Stimulated activated naive CD4-positive, alpha-beta T cell (primary cell): ENCODE measurements at regions not wholly inside any gene's neighbourhood (a gene's known extent, or its start where the extent isn't known, plus 50 kb on each side); places are given as distances from the start of the nearest gene placed in this dataset.

Source experiments
- DNase-seq, 6 experiments: peaks; one replicate each; lab custom pipeline; 2025; lab: John Stamatoyannopoulos, UW

DNA sequence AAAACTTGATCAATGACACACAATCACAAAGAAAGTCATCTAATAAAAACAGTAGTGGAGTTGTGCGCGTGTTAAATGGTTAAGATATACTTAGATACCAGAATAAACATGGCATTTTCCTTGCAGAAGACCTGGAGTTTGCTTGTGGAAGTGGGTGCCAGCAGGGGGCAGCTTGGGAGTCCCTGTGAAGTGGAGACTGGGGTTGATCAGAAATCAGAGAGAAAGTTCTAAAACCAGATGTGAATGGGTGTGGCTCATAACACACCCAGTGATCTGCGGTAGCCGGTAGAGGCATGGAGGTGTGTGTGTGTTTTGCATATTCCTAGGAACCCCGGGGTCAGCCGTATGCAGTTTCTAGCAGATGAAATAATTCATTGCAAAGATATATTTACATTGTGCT, 300.1 kb upstream of the TRIB2 start:
- peak; percentile 36 to 71 (median 48) for DNase-seq

DNA sequence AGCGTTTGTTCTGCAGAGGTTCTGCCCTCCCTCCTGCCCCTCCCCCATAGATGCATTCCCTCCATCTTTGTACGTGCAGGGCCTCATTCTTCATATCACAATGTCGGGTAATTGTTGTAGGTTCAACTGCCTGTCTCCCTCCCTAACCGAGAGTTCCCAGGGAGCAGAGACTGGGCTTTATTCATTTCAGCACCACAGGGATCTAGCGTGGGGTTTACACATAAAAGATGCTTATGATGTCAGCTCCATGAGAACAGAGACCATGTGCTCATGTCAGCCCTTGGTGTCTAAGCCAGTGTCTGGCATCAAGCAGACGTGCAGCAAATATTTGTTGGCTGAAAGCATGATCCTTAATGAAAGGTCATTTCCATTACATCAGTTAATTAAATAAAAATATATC, 298.9 kb upstream of the TRIB2 start:
- DNase-seq, result no peak

DNA sequence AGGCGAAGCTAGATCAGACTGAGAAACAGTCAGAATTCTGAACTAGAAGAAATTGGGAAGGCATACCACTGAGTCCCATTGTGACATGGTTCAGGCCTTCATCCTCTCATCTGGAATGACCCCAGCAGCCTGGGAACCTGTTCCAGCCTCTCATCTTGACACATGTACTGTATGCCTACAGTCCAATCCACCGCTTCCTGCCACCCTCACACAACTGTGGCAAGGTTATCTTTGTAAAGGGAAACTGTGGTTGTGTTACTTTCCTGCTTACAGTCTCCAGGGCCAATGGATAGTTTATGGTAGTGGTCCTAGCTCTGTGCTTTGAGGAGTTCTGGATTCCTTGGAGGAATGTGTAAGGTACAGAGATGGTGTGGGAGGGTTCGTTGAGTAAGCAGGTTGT, 296.9 kb upstream of the TRIB2 start:
- DNase-seq, result no peak

DNA sequence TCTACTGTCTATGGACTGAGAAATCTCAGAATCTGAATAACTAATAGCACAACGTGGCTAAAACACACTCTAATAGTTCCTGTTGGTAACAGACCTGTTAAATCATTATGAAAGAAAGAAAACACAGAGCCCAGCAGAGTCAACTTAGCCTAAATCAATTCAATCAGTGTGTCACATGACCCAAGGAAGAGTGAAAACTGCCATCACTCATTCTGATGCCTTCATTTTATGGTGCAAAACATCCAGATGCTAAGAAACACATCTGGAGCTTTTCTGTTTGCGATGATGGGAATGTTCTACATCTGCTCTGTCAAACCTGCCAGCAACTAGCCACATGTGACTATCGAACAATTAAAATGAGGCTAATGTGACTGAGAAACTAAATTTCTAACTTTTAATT, 295.7 kb upstream of the TRIB2 start:
- no peak for DNase-seq

DNA sequence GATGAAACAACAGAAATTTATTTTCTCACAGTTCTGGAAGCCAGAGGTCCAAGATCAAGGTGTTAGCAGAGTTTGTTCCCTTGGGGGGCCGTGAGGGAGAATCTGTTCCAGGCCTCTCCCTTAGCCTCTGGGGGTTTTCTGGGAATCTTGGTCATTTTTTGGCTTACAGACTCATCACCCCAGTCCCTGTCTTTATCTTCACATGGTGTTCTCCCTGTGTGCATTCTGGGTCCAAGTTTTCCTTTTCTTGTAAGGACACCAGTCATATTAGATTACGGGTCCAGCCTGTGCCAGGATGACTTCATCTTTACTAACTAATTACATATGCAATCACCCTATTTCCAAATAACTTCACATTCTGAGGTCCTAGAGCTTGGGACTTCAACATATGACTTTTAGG, 292.5 kb upstream of the TRIB2 start:
- no peak for DNase-seq

DNA sequence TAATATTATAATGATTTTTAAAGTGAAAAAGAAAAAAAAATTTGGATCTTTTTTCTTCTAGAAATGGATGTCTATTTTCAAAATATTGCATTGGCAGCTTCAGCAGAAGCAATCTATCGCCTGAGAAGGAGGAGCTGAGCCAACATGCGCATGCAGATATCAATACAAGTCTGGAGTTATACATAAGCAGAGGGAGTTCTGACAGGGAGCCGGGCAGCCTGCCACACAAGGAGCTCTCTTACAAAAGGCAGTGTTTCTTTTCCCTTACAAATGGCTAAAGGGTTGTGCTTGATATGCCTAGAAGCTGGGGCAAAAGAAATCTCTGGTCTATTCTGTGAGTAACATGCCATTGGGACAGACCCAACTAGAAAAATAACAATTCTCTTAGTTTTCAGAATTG, 291.9 kb upstream of the TRIB2 start:
- DNase-seq, result no peak

DNA sequence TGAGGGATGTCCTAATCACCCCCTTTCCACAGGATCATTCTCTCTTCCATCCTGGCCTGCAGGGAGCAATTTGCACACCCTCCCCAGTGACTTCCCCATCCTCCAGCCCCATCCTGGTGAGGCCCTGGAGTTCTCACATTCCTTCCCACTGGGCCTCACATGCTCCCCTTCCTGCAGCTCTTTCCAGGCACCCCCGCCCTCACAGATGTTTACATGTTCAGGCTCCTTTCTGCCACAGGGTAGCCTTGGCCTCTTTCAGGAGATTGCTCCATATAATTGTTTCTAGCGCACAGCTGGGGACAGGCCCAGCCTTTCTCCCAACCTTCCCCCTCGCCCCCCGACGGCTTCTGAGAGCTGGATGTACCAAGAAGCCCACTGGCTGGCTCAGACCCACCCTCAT, 288.4 kb upstream of the TRIB2 start:
- no peak for DNase-seq

DNA sequence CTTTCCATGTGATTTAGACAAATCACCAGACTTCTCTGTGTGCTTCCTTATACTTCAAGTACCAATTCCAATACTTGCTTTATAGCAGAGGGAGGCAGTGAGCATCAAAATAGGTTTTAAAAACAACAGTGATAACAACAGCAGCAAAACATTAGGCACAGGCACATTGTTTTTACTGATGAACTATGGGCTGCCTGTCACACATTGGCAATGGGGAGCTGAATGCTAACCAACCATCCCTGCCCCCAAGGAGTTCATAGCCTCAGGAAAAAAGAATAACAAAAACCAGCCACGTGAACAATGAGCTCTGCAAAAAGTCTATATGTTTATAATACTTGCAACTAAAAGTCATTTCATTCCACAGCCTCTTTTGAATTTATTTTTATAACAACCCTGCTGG, 287.9 kb upstream of the TRIB2 start:
- no peak for DNase-seq

DNA sequence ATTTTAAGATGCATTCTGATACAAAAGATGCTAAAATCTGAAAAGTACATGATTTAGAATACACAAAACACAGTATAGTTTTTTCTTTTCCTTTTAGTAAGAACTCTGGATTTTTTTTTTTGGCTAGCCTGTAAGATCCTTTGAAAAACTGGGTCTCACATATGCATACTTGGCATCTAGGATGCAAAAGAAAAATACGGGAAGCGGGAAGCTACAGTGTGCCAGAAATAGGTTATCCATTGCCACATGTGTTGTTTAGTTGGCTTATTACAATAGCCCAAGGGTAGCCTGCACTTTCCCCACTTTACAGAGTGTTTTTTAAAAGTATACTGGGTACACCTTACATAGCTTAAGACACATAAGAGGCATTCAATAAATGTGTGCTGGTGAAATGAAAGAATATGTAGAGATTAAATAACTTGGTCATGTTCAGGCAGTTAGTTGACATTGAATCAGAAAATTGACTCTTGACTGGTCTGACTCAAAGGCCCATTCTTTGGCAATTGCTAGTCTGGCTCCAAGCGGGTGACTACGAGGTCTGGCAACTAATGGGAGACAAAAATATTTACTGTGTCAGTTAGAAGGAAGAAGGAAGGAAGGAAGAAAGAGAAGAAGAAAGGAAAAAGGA, 286.8 kb upstream of the TRIB2 start:
- DNase-seq, result no peak

DNA sequence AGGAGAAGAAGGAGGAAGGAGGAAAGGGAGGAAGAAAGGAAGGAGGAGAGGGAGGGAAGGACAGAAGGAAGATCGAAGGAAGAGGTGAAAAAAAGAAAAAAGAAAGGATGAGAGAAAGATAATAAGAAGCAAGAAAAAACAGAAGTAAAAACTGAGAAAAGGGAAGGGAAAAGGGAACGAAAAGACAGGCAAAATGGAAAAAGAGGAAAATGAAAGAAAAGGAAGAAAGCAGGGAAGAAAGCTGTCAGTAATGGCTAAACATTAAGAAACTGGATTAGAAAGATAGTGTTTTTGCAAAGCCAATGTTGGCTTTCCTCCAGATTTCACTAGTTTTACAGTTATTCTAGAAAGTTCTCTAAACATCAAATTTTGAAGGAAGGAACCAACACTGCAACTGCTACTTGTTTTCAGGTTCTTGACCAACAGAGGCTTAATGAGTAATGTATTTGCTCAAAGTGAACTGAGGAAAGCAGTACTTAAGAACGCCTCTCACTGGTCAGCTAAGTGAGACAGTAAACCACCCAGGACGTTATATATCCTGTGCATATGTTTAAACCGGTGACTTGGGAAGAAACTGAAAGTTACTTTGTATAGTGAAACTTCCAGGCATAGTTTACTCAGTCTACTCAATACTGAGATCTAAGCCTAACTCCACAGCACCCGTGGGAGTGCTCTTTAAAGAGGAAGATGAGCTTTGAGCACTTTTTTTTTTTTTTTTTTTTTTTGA, 286.2 kb upstream of the TRIB2 start:
- peak in 2 of 6 experiments; percentile 8 to 18 for DNase-seq

DNA sequence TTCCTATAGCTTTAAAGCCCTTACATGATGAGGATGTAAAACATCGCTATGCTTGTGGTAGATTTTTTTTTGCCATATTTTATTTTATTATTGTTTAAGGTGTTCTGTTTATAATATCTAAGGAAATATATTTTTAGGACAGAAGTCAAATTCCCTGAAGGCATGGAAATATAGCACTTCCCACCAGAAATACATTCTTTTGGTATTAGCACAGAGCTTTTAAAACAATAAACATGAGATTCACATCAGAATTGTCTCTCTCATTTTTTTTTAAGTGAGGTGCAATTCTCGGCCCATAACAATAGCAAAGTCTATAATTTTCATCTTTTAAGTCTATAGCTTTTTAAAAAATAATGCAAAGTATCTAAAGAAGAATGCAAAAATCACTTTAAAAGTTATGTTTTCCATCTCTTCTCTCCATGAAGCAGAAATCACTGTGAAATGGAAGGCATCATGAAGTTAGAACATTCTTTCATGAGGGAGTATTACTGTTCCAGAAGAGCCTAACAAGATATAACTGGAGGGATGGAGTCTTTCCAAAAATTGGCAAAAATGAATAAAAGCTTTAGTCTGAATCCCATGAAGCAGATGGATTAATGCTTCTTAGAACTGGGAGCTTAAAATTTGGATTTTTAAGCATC, 283.6 kb upstream of the TRIB2 start:
- no peak for DNase-seq

DNA sequence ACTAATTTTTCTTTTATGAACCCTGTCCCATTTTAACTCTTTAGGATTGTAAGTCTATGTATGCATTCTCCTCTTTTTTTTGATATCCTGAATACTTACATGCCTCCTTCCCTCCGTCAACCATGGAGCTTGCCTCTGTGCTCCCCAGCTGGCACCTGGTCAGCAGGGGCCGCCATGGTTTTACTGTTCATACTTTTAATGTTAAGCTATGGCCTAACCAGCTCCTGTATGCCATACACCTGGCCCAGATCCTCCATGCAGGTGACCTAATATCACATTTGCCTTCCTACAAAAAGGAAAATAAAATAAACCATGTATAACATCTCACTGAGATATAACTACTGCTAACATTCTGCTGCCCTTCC, 283.1 kb upstream of the TRIB2 start:
- DNase-seq, result no peak

DNA sequence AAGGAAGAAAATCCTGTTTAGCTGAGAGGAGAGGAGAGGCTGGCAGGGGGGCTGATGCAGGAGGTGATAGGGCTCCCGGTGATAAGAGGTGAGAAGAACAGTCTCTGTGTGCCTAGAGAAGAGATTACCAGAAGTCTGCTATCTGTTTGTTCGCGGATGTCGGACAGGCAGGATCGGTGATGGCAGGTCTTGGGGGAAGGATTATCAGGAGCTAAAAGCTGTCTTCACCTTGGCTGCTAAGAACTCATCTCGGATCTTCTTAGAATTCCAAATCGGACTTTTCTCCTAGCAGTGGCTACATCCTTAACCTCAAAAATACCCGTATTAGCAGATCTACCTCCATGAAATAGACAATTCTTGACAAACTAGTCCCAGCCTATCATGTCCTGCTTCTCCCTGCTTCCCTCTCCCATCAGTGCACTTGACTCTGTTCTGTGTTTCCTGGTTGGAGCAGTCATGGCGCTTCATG, 282.1 kb upstream of the TRIB2 start:
- DNase-seq, result no peak

DNA sequence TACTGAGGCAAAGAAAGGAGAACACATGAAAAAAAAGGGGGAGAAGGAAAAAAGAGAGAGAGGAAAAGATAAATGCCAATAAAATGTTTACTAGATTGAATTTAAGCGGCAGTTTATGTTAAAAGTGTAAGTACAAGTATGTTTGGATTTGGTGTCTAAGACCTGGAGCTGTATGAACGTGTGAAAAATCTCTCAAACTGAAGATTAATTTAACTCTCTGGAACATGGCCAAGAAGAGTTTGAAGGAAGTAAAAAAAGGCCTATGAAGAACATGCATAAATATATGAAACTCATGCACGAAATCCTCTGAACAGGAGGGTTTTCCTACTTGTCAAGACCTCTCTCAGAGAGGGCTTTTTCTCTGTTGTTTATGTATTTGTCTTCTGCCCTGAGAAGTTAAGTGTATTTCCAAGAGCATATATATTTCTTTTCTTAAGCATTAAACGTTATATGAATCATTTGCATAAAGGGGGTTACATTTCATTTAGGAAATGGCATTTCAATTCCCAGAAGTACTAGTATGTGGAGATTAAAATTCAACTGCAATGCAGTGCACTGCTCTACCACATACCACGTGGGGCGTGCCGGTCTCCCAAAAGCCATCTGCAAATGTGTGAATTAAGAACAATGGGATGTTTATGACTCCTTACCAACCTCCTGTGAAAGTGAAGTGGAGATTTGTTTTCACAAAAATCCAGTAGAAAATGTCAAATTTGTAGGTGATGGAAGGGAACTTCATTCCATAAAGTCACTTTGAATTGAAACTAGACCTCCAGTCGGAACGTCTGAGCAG, 281.1 kb upstream of the TRIB2 start:
- DNase-seq, result peak in 1 of 6 experiments; percentile 10

DNA sequence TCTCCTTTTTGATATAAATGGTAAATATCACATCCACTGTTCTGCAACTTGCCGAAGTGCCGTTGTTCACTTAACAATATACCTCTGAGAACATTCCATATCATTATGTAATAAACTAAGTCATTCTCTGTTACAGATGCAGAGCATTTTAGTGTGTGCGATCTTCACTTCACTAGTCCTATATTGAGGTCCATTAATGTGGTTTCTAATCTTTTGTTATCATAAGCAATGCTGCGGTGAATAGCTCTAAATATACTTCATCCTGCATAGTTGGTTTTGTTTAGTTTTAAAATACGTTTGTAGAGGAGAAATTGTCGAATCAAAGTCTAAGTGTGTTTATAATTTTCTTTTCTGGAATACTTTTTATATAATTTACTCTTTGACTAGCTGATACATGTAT, 280.3 kb upstream of the TRIB2 start:
- DNase-seq, result no peak

DNA sequence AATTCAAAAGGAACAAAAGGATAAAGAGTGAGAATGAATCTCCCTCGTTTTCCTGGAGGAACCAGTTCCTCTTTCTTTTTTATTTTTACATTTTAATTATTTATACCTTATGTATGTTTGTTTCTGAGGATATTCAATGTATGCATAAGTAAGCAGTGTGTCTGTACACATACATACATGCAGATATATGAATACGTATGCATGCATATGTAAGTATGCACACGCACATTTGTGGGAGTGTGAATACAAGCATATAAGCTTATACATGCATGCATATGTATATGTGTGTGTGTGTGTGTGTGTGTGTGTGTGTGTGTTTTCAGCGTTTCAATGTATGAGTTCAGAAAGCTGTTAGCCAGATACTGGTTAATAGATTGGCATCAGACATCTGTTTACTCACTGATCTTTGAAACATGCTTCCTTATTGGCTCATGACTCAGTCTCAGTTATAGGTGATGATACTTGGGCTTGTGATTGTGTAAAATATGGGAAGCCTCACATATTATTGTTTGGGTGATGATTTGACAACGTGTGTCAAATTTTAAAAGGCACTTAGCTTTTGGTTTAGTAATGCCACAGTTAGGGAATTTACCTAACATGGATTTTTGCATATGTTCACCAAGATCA, 279.7 kb upstream of the TRIB2 start:
- no peak for DNase-seq

DNA sequence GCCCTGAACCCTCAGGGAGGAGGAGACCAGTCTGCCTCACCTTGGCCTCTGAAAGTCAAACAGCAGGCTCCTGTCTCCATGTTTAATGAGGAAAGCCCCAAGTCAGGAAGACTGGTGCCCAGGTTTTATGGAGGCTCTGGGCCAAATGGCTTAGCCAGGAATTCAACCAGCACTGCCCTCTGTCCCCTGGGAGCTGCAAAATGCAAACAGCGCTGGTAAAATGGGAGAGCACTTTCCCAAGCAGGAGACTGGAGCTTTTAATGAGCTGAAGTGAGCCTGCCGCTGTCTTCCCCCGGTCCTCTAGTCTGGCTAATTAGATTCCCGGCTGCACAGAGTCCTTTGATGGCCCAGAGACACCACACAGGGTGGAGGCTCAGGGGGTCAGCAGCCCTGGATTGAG, 276.0 kb upstream of the TRIB2 start:
- no peak for DNase-seq

DNA sequence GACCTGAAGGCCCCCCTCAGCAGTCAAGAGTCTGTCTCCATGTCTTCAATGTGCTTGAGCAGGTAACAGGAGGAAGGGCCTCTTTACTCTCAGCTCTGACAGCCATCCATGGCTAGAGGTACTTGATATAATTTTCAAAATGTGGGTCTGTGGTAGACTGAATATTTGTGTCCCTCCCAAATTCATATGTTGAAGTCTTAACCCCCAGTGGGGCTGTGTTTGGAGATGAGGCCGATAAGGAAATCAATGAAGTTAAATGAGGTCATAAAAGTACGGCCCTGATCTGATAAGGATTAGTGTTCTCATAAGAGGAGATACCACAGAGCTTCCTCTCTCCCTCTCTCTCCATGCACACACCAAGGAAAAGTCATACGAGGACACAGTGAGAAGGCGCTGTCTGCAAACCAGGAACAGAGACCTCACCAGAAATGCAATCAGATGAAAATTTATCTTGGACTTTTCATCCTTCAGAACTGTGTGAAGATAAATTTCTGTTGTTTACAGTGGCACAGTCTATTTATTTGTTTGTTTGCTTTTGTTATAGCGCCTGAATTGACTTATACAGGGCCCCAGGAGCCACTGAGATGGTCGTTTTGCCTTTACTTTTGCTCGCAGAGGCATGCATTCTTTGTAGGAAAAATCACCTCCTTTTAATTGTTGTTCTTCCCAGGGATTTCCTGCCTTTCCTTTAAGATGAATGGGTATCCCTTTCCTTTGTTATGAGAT, 274.8 kb upstream of the TRIB2 start:
- DNase-seq, result no peak

DNA sequence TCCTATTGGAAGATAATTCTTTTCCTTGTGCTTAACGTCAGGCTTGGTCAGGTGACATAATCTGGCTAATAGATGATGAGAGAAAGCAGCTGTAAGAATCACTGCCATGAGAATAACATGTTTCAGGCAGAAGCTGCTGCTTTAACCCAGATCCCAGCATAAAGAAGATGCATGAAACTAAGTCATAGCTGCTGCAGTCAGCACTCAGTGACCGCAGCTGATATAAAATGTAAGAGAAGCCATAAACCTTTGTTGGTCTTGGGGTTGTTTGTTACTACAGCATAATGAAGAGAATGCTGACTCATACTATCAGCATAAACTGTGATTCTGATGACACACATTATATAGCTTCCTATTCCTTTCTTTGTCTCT, 274.3 kb upstream of the TRIB2 start:
- DNase-seq, result no peak

DNA sequence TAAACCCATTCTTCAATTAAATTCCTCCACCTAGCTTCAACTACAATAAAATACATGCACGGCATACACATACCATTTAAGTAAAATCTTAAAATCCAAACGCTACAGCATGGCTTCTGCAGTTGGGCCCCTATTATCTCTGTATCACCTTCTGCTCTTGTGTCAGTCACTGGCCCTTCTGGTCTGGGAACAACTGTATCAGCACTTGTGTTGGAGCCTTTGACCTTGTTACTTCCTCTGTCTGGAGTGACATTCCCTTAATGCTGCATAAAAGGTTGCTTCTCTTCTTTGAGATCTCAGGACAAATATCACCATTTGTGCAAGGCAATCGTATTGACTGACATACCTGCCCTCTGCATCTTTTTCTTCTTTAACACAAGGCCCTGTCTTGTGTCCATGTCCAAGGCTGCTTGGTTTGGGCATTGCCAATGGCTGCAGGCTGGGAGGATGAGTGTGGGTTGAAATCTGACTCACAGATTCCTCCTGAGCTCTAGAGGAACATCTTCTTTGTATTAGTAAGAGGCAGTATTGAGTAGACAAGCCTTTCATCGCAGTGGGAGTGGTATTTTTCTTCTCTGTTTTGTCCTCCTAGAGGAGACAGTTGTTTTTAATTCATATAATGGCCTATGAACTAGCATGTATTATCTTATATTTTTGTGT, 267.8 kb upstream of the TRIB2 start:
- no peak for DNase-seq

DNA sequence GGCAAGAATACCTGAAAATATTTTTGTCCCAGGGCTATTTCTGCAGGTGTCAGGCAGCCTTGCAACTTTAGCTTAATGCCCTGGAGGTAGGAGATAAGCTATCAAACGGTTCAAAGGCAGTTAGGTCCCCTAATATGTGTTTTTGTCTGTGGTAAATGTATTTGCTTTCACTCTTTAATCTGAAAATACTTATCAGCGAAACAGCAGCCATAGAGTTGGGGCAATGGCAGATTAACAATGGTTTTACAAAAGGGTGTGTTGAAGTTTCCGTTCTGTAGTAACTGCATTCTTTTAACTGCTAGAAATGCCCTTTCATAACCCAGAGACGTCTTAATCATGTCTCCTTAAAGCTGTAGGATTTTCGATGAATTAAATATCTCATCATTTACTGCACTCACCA, 265.0 kb upstream of the TRIB2 start:
- peak in 2 of 6 experiments; percentile 17 to 22 for DNase-seq
